ENCODE measurements at regions not wholly inside any gene's neighbourhood (a gene's known extent, or its start where the extent isn't known, plus 50 kb on each side); places are given as distances from the start of the nearest gene placed in this dataset.
A peak's percentile ranks its signal among the peaks of the same experiment; 100 is the strongest.
"Not testable (repeated sequence)": the region's sequence is repeated elsewhere in the genome, so short reads cannot be mapped to it uniquely, and the experiment has no call there.

GRCh38 chrX:96432647-96433046 is 252.0 kb upstream of the DIAPH2 start:
- DNase-seq = no peak

GRCh38 chrX:96433409-96434077 is 251.1 kb upstream of the DIAPH2 start:
- peak in 1 of 2 experiments; percentile 22 for DNase-seq

- DNase-seq = no peak
These were observed 249.1 kb upstream of the DIAPH2 start for GRCh38 chrX:96435378-96436035.

GRCh38 chrX:96436105-96436504 is 248.5 kb upstream of the DIAPH2 start:
- no peak for DNase-seq

- DNase-seq = no peak
These were observed 245.8 kb upstream of the DIAPH2 start for GRCh38 chrX:96438803-96439202.

- no peak for DNase-seq
These were observed 243.7 kb upstream of the DIAPH2 start for GRCh38 chrX:96440941-96441340.

GRCh38 chrX:96445531-96446065 is 239.0 kb upstream of the DIAPH2 start:
- DNase-seq = no peak

GRCh38 chrX:96446524-96446923 is 238.1 kb upstream of the DIAPH2 start:
- DNase-seq = no peak

- no peak for DNase-seq
These were observed 237.5 kb upstream of the DIAPH2 start for GRCh38 chrX:96447161-96447560.

- peak; percentile 43 to 47 for DNase-seq
These were observed 235.5 kb upstream of the DIAPH2 start for GRCh38 chrX:96449191-96449590.

- no peak for DNase-seq
These were observed 234.7 kb upstream of the DIAPH2 start for GRCh38 chrX:96449896-96450295.

GRCh38 chrX:96453139-96453538 is 231.5 kb upstream of the DIAPH2 start:
- no peak for DNase-seq

- no peak for DNase-seq
These were observed 229.6 kb upstream of the DIAPH2 start for GRCh38 chrX:96455078-96455477.

GRCh38 chrX:96464880-96465558 is 219.6 kb upstream of the DIAPH2 start:
- no peak for DNase-seq

GRCh38 chrX:96474029-96474740 is 210.5 kb upstream of the DIAPH2 start:
- DNase-seq = no peak

- DNase-seq = no peak
These were observed 209.9 kb upstream of the DIAPH2 start for GRCh38 chrX:96474741-96475125.

- no peak for DNase-seq
These were observed 204.6 kb upstream of the DIAPH2 start for GRCh38 chrX:96480081-96480480.

- DNase-seq = no peak
These were observed 202.8 kb upstream of the DIAPH2 start for GRCh38 chrX:96481831-96482230.

GRCh38 chrX:96483647-96484160 is 200.9 kb upstream of the DIAPH2 start:
- no peak for DNase-seq

GRCh38 chrX:96486687-96487086 is 198.0 kb upstream of the DIAPH2 start:
- DNase-seq = not testable (repeated sequence)

GRCh38 chrX:96502507-96502906 is 182.1 kb upstream of the DIAPH2 start:
- no peak for DNase-seq

- DNase-seq = not testable (repeated sequence)
These were observed 155.3 kb upstream of the DIAPH2 start for GRCh38 chrX:96529386-96529785.

Data from AML-193 (cell line).